Keratinocyte (primary cell): ENCODE measurements at regions not wholly inside any gene's neighbourhood (a gene's known extent, or its start where the extent isn't known, plus 50 kb on each side); places are given as distances from the start of the nearest gene placed in this dataset.

Experiments used
- DNase-seq: peaks from one replicate; pipeline ENCODE4 v3.0.0-alpha.2; 2011; ENCODE audit warnings: low read depth, missing footprints, low spot score
- FAIRE-seq: peaks from 2 replicates; lab custom pipeline; 2011; peaks lifted over from hg19 to GRCh38; lab: Jason Lieb, UNC
- H2AFZ ChIP-seq: 2 replicates; pipeline ENCODE4 v1.6.0; 2012; ENCODE audit warnings: low read length, control low read depth, inconsistent platforms; ENCODE audit not compliant: control insufficient read depth
- H3K27ac ChIP-seq: 2 replicates; pipeline ENCODE4 v1.5.1; 2011; ENCODE audit warnings: low read length; ENCODE audit not compliant: control insufficient read depth, insufficient read depth
- H3K27me3 ChIP-seq: 3 replicates; pipeline ENCODE4 v1.6.0; 2011; ENCODE audit warnings: low read length; ENCODE audit not compliant: control insufficient read depth, insufficient read depth; ENCODE audit errors: extremely low read depth
- H3K36me3 ChIP-seq, 2 experiments: 2 replicates in 1 of 2; 3 replicates in 1 of 2; pipeline ENCODE4 v1.5.1; 2011; ENCODE audit warnings: low read length in 2 of 2, mild to moderate bottlenecking in 1 of 2; ENCODE audit not compliant: control insufficient read depth in 2 of 2, insufficient read depth in 2 of 2; ENCODE audit errors: extremely low read depth in 1 of 2
- H3K4me1 ChIP-seq: 3 replicates; pipeline ENCODE4 v1.5.1; 2011; ENCODE audit warnings: low read length; ENCODE audit not compliant: control insufficient read depth, insufficient read depth; ENCODE audit errors: extremely low read depth
- H3K4me2 ChIP-seq: 3 replicates; pipeline ENCODE4 v1.6.0; 2011; ENCODE audit warnings: low read depth, low read length; ENCODE audit not compliant: control insufficient read depth, insufficient read depth; ENCODE audit errors: extremely low read depth
- H3K4me3 ChIP-seq, 3 experiments: fragments of 200-600 bp in 1 of 3; sonication (generic) in 1 of 3; 2 replicates in 2 of 3; 3 replicates in 1 of 3; pipeline ENCODE4 v1.5.1; 2011 to 2016; ENCODE audit warnings: low read length in 3 of 3, mild to moderate bottlenecking in 3 of 3, control low read depth in 2 of 3, inconsistent platforms in 1 of 3, low read depth in 1 of 3, mixed read lengths in 1 of 3, mixed run types in 1 of 3, moderate library complexity in 1 of 3; ENCODE audit not compliant: control insufficient read depth in 2 of 3, insufficient read depth in 2 of 3; ENCODE audit errors: extremely low read depth in 1 of 3
- H3K79me2 ChIP-seq: 2 replicates; pipeline ENCODE4 v1.6.0; 2012; ENCODE audit warnings: low read length; ENCODE audit not compliant: control insufficient read depth, insufficient read depth
- H3K9ac ChIP-seq: 3 replicates; pipeline ENCODE4 v1.6.0; 2011; ENCODE audit warnings: low read length; ENCODE audit not compliant: control insufficient read depth, insufficient read depth; ENCODE audit errors: extremely low read depth
- H3K9me1 ChIP-seq: 3 replicates; pipeline ENCODE4 v1.6.0; 2011; ENCODE audit warnings: low read length; ENCODE audit not compliant: control insufficient read depth, insufficient read depth; ENCODE audit errors: extremely low read depth
- H3K9me3 ChIP-seq: 2 replicates; pipeline ENCODE4 v1.5.1; 2012; ENCODE audit warnings: low read depth, low read length; ENCODE audit not compliant: control insufficient read depth
- H4K20me1 ChIP-seq: 3 replicates; pipeline ENCODE4 v1.6.0; 2011; ENCODE audit warnings: low read length; ENCODE audit not compliant: control insufficient read depth, insufficient read depth; ENCODE audit errors: extremely low read depth
- CTCF ChIP-seq, 3 experiments: IDR thresholded peaks in 1 of 3; conservative IDR thresholded peaks in 1 of 3; optimal IDR thresholded peaks in 1 of 3; 2 replicates in 2 of 3; 3 replicates in 1 of 3; pipeline versions ENCODE3 to v1.5.1; 2011; ENCODE audit warnings: low read length in 3 of 3, mild to moderate bottlenecking in 3 of 3, moderate library complexity in 2 of 3, control low read depth in 1 of 3, inconsistent platforms in 1 of 3; ENCODE audit not compliant: insufficient read depth in 2 of 3; ENCODE audit errors: extremely low read depth in 1 of 3
- EZH2 ChIP-seq: IDR thresholded peaks from one replicate; pipeline ENCODE4 v1.6.1; 2012; ENCODE audit warnings: inconsistent platforms, mild to moderate bottlenecking, low read length, moderate library complexity
- dilution Hi-C: fragments of 300-500 bp; cut with MboI; formaldehyde crosslinking; loops from one replicate; pipeline ENCODE4 v1.7.0; 2020; ENCODE audit warnings: low sequenced_read_pairs; ENCODE audit not compliant: extremely low pct_ligation_motif_present

DNA sequence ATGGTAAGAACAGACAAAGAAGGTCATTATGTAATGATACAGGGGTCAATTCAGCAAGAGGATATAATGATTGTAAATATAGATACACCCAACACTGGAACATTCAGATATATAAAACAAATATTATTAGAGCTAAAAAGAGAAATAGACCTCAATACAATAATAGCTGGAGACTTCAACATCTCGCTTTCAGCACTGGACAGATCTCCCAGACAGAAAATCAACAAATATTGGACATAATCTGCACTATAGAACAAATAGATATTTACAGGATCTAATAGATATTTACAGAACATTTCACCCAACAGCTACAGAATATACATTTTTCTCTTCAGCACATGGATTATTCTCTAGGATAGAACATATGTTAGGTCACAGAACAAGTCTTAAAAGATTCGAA is 190.6 kb upstream of the RFX3 start:
- no peak overlapping the region for H2AFZ ChIP-seq
- no peaks in the 10 kb centered on the region for H3K9me1 ChIP-seq
- no peaks in the 10 kb centered on the region for H3K9me3 ChIP-seq
- no peak overlapping the region for H3K9ac ChIP-seq
- H3K27me3 ChIP-seq: no peaks in the 10 kb centered on the region
- TF ChIP-seq EZH2: no peak
- TF ChIP-seq CTCF (optimal IDR thresholded peaks at IDR 0.05 in 1 of 3, IDR thresholded peaks at IDR 0.05 in 1 of 3, conservative IDR thresholded peaks at IDR 0.05 in 1 of 3; ENCODE audit: extremely low read depth in 1 of 3, insufficient read depth in 2 of 3, low read length in 3 of 3): no peak
- H4K20me1 ChIP-seq: no peaks in the 10 kb centered on the region
- dilution Hi-C loops: no loop called here
- no peaks in the 10 kb centered on the region for H3K36me3 ChIP-seq
- DNase-seq (no peak), FAIRE-seq (no peak)
- H3K27ac ChIP-seq: no peak overlapping the region
- no peak overlapping the region for H3K4me3 ChIP-seq
- no peaks in the 10 kb centered on the region for H3K79me2 ChIP-seq
- H3K4me2 ChIP-seq: no peak overlapping the region
- no peaks in the 10 kb centered on the region for H3K4me1 ChIP-seq

GRCh38 chr9:3708751-3709150 is 182.9 kb upstream of the RFX3 start:
- Histone ChIP-seq H3K4me3 (no peak overlapping the region), H3K27ac (no peak overlapping the region), H4K20me1 (no peaks in the 10 kb centered on the region), H3K4me2 (no peak overlapping the region), H3K9ac (no peak overlapping the region), H3K4me1 (no peaks in the 10 kb centered on the region), H3K9me1 (no peaks in the 10 kb centered on the region), H3K79me2 (no peaks in the 10 kb centered on the region), H3K9me3 (no peaks in the 10 kb centered on the region), H3K27me3 (no peaks in the 10 kb centered on the region), H2AFZ (no peak overlapping the region), H3K36me3 (no peaks in the 10 kb centered on the region)
- no peak for TF ChIP-seq EZH2
- TF ChIP-seq CTCF (optimal IDR thresholded peaks at IDR 0.05 in 1 of 3, IDR thresholded peaks at IDR 0.05 in 1 of 3, conservative IDR thresholded peaks at IDR 0.05 in 1 of 3; ENCODE audit: extremely low read depth in 1 of 3, insufficient read depth in 2 of 3, low read length in 3 of 3): no peak
- FAIRE-seq: no peak
- DNase-seq: no peak
- dilution Hi-C loops: no loop called here
